ENCODE measurements at regions not wholly inside any gene's neighbourhood (a gene's known extent, or its start where the extent isn't known, plus 50 kb on each side); places are given as distances from the start of the nearest gene placed in this dataset.

GRCh38 chr17:77027271-77027889 is 113.4 kb upstream of the SEC14L1 start:
- Histone ChIP-seq H3K79me2 (replicated peaks; ENCODE audit: insufficient read depth, low read length) (no peaks in the 10 kb centered on the region), H2AFZ (ENCODE audit: low read depth, low read length) (no peak overlapping the region), H4K20me1 (ENCODE audit: insufficient read depth) (no peaks in the 10 kb centered on the region), H3F3A (ENCODE audit: insufficient read depth, low read length, poor library complexity, severe bottlenecking) (no peaks in the 10 kb centered on the region), H3K27me3 (ENCODE audit: insufficient read depth, low read depth, low read length) (no peaks in the 10 kb centered on the region), H3K4me3 (ENCODE audit: low read length) (no peak overlapping the region), H3K27ac (ENCODE audit: low read length) (no peak overlapping the region), H3K4me2 (ENCODE audit: low read length) (no peak overlapping the region), H3K9me2 (ENCODE audit: insufficient read depth, low read length) (no peaks in the 10 kb centered on the region), H3K9ac (ENCODE audit: low read length) (no peak overlapping the region), H3K36me3 (ENCODE audit: insufficient read depth, low read length) (no peaks in the 10 kb centered on the region), H3K9me3 (ENCODE audit: low read length) (no peaks in the 10 kb centered on the region)
- TF ChIP-seq CTCF (IDR thresholded peaks at IDR 0.05; ENCODE audit: poor library complexity, severe bottlenecking) (no peak), POLR2AphosphoS5 (IDR thresholded peaks at IDR 0.05) (no peak), MXI1 (conservative IDR thresholded peaks at IDR 0.05; ENCODE audit: poor library complexity, severe bottlenecking) (no peak), SMC3 (conservative IDR thresholded peaks at IDR 0.05; ENCODE audit: poor library complexity) (no peak), EP300 (conservative IDR thresholded peaks at IDR 0.05; ENCODE audit: poor library complexity, severe bottlenecking) (no peak), TAF1 (IDR thresholded peaks at IDR 0.05; ENCODE audit: low read depth) (no peak), RAD21 (conservative IDR thresholded peaks at IDR 0.05) (no peak), EZH2 (IDR thresholded peaks at IDR 0.05; ENCODE audit: borderline replicate concordance, insufficient read depth, low read length, poor library complexity, severe bottlenecking) (no peak)
- TF ChIP-seq, protein P1, sequence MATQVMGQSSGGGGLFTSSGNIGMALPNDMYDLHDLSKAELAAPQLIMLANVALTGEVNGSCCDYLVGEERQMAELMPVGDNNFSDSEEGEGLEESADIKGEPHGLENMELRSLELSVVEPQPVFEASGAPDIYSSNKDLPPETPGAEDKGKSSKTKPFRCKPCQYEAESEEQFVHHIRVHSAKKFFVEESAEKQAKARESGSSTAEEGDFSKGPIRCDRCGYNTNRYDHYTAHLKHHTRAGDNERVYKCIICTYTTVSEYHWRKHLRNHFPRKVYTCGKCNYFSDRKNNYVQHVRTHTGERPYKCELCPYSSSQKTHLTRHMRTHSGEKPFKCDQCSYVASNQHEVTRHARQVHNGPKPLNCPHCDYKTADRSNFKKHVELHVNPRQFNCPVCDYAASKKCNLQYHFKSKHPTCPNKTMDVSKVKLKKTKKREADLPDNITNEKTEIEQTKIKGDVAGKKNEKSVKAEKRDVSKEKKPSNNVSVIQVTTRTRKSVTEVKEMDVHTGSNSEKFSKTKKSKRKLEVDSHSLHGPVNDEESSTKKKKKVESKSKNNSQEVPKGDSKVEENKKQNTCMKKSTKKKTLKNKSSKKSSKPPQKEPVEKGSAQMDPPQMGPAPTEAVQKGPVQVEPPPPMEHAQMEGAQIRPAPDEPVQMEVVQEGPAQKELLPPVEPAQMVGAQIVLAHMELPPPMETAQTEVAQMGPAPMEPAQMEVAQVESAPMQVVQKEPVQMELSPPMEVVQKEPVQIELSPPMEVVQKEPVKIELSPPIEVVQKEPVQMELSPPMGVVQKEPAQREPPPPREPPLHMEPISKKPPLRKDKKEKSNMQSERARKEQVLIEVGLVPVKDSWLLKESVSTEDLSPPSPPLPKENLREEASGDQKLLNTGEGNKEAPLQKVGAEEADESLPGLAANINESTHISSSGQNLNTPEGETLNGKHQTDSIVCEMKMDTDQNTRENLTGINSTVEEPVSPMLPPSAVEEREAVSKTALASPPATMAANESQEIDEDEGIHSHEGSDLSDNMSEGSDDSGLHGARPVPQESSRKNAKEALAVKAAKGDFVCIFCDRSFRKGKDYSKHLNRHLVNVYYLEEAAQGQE (IDR thresholded peaks at IDR 0.05; ENCODE audit: borderline replicate concordance), result no peak

DNA sequence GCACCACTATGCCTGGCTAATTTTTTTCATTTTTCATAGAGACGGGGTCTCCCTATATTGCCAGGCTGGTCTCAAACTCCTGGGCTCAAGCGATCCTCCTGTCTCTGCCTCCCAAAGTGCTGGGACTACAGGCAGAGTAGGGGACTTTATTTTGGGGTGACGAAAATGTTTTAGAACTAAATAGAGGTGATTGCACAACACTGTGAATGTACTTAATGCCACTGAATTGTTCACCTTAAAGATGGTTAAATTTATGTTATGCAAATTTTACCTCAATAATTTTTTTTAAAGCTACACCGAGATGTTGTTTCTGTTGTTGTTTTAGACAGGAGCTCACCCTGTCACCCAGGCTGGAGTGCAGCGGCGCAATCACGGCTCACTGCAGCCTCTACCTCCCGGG is 111.9 kb upstream of the SEC14L1 start:
- Histone ChIP-seq H3K4me2 (ENCODE audit: low read length) (no peak overlapping the region), H3K27me3 (ENCODE audit: insufficient read depth, low read depth, low read length) (no peaks in the 10 kb centered on the region), H3K27ac (ENCODE audit: low read length) (no peak overlapping the region), H4K20me1 (ENCODE audit: insufficient read depth) (no peaks in the 10 kb centered on the region), H3K36me3 (ENCODE audit: insufficient read depth, low read length) (no peaks in the 10 kb centered on the region), H3K9ac (ENCODE audit: low read length) (no peak overlapping the region), H3F3A (ENCODE audit: insufficient read depth, low read length, poor library complexity, severe bottlenecking) (no peaks in the 10 kb centered on the region), H3K9me3 (ENCODE audit: low read length) (no peaks in the 10 kb centered on the region), H3K4me3 (ENCODE audit: low read length) (no peak overlapping the region), H3K79me2 (replicated peaks; ENCODE audit: insufficient read depth, low read length) (no peaks in the 10 kb centered on the region), H3K9me2 (ENCODE audit: insufficient read depth, low read length) (no peaks in the 10 kb centered on the region), H2AFZ (ENCODE audit: low read depth, low read length) (no peak overlapping the region)
- TF ChIP-seq POLR2AphosphoS5 (IDR thresholded peaks at IDR 0.05) (no peak), MXI1 (conservative IDR thresholded peaks at IDR 0.05; ENCODE audit: poor library complexity, severe bottlenecking) (no peak), SMC3 (conservative IDR thresholded peaks at IDR 0.05; ENCODE audit: poor library complexity) (no peak), CTCF (IDR thresholded peaks at IDR 0.05; ENCODE audit: poor library complexity, severe bottlenecking) (no peak), TAF1 (IDR thresholded peaks at IDR 0.05; ENCODE audit: low read depth) (no peak), RAD21 (conservative IDR thresholded peaks at IDR 0.05) (no peak), EZH2 (IDR thresholded peaks at IDR 0.05; ENCODE audit: borderline replicate concordance, insufficient read depth, low read length, poor library complexity, severe bottlenecking) (no peak), EP300 (conservative IDR thresholded peaks at IDR 0.05; ENCODE audit: poor library complexity, severe bottlenecking) (no peak)
- TF ChIP-seq, protein P1 (IDR thresholded peaks at IDR 0.05; ENCODE audit: borderline replicate concordance), result no peak
